A673 (cell line): ENCODE measurements at regions not wholly inside any gene's neighbourhood (a gene's known extent, or its start where the extent isn't known, plus 50 kb on each side); places are given as distances from the start of the nearest gene placed in this dataset.

Experiments
- CTCF ChIP-seq: fragments of 300-800, 200-600 bp; sonication (generic); conservative IDR thresholded peaks from 2 replicates; pipeline ENCODE4 v1.5.1; 2017; ENCODE audit warnings: low read depth, mild to moderate bottlenecking, antibody characterized with exemption, low read length, moderate library complexity, mixed read lengths
- EZH2 ChIP-seq: fragments of 200-600 bp; sonication (generic); IDR thresholded peaks from 2 replicates; pipeline ENCODE4 v1.6.1; 2017; ENCODE audit warnings: borderline replicate concordance, low read depth, mild to moderate bottlenecking, mixed read lengths, antibody characterized with exemption, low read length; ENCODE audit not compliant: poor library complexity, severe bottlenecking

DNA sequence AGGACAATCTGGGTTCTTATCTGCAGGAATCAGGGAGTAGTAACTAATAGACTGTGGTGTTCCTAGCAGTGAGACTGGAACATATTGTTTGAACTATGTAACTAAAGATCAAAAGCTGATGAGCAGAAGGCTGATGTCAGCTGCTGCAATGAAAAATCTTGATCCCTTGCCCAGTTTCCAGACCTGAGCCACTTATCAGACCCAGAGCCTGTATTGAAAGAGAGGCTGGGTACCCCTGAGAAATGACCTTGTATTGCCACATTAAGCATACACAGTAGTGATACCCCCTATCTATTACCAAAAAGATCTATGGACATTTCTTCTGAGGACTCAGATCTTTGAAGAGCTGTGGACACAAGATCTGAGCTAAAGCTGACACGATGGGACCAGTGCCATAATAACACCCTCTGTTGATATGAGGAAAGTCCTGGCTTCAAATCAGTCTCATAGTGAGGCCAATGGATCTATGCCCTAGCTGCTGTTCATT, 178.0 kb upstream of the GALNT2 start:
- no peak for TF ChIP-seq CTCF
- no peak for TF ChIP-seq EZH2
